Right renal cortex interstitium (tissue), 3 donors: ENCODE measurements at regions not wholly inside any gene's neighbourhood (a gene's known extent, or its start where the extent isn't known, plus 50 kb on each side); places are given as distances from the start of the nearest gene placed in this dataset.

Experiments used
- DNase-seq, 3 donors: peaks; one replicate each; pipeline ENCODE4 v3.0.0-alpha.2; 2013; ENCODE audit warnings: low read depth in 3 of 3, low spot score in 2 of 3

- DNase-seq: no peak
Observed at GRCh38 chr4:27181693-27182092, 321.1 kb downstream of the STIM2 start.

GRCh38 chr4:27182211-27182610, 321.6 kb downstream of the STIM2 start:
- no peak for DNase-seq

- no peak for DNase-seq
Observed at GRCh38 chr4:27184508-27185155, 324.0 kb downstream of the STIM2 start.

GRCh38 chr4:27186710-27187109, 326.1 kb downstream of the STIM2 start:
- DNase-seq: no peak

GRCh38 chr4:27187786-27188185, 327.1 kb downstream of the STIM2 start:
- no peak for DNase-seq

- DNase-seq: no peak
Observed at GRCh38 chr4:27189683-27190082, 329.0 kb downstream of the STIM2 start.

- no peak for DNase-seq
Observed at GRCh38 chr4:27191592-27191991, 331.0 kb downstream of the STIM2 start.

GRCh38 chr4:27194599-27195176, 334.0 kb downstream of the STIM2 start:
- DNase-seq: no peak

GRCh38 chr4:27198246-27198645, 337.6 kb downstream of the STIM2 start:
- DNase-seq: no peak

- no peak for DNase-seq
Observed at GRCh38 chr4:27198971-27199370, 338.3 kb downstream of the STIM2 start.

- DNase-seq: no peak
Observed at GRCh38 chr4:27206009-27206408, 345.4 kb downstream of the STIM2 start.

GRCh38 chr4:27210956-27211355, 350.3 kb downstream of the STIM2 start:
- no peak for DNase-seq

GRCh38 chr4:27214010-27214409, 353.4 kb downstream of the STIM2 start:
- DNase-seq: no peak

- DNase-seq: no peak
Observed at GRCh38 chr4:27215220-27215826, 354.7 kb downstream of the STIM2 start.

GRCh38 chr4:27217261-27217769, 356.7 kb downstream of the STIM2 start:
- DNase-seq: no peak

GRCh38 chr4:27218013-27218412, 357.4 kb downstream of the STIM2 start:
- no peak for DNase-seq

- no peak for DNase-seq
Observed at GRCh38 chr4:27223326-27223725, 362.7 kb downstream of the STIM2 start.

- no peak for DNase-seq
Observed at GRCh38 chr4:27233531-27233930, 372.9 kb downstream of the STIM2 start.

GRCh38 chr4:27234306-27234899, 373.8 kb downstream of the STIM2 start:
- DNase-seq: no peak

- no peak for DNase-seq
Observed at GRCh38 chr4:27239641-27240040, 379.0 kb downstream of the STIM2 start.

GRCh38 chr4:27242217-27242616, 381.6 kb downstream of the STIM2 start:
- no peak for DNase-seq

GRCh38 chr4:27245216-27245615, 384.6 kb downstream of the STIM2 start:
- no peak for DNase-seq
